ENCODE measurements at regions not wholly inside any gene's neighbourhood (a gene's known extent, or its start where the extent isn't known, plus 50 kb on each side); places are given as distances from the start of the nearest gene placed in this dataset.

- H3K4me3 ChIP-seq (ENCODE audit: control insufficient read depth in 2 of 3, extremely low read depth in 1 of 3, insufficient read depth in 2 of 3, low read depth in 1 of 3, low read length in 3 of 3): no peak overlapping the region
- no peaks in the 10 kb centered on the region for H3K79me2 ChIP-seq (ENCODE audit: control insufficient read depth, insufficient read depth, low read length)
- TF ChIP-seq, protein P1, sequence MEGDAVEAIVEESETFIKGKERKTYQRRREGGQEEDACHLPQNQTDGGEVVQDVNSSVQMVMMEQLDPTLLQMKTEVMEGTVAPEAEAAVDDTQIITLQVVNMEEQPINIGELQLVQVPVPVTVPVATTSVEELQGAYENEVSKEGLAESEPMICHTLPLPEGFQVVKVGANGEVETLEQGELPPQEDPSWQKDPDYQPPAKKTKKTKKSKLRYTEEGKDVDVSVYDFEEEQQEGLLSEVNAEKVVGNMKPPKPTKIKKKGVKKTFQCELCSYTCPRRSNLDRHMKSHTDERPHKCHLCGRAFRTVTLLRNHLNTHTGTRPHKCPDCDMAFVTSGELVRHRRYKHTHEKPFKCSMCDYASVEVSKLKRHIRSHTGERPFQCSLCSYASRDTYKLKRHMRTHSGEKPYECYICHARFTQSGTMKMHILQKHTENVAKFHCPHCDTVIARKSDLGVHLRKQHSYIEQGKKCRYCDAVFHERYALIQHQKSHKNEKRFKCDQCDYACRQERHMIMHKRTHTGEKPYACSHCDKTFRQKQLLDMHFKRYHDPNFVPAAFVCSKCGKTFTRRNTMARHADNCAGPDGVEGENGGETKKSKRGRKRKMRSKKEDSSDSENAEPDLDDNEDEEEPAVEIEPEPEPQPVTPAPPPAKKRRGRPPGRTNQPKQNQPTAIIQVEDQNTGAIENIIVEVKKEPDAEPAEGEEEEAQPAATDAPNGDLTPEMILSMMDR (optimal IDR thresholded peaks at IDR 0.05 in 1 of 3, IDR thresholded peaks at IDR 0.05 in 1 of 3, conservative IDR thresholded peaks at IDR 0.05 in 1 of 3; ENCODE audit: extremely low read depth in 1 of 3, insufficient read depth in 2 of 3, low read length in 3 of 3): no peak
- TF ChIP-seq EZH2 (IDR thresholded peaks at IDR 0.05; ENCODE audit: low read length): no peak
These were observed 73.5 kb upstream of the SLCO3A1 start for GRCh38 chr15:91779960-91780359.

GRCh38 chr15:91780387-91780786, 73.1 kb upstream of the SLCO3A1 start:
- H3K79me2 ChIP-seq (ENCODE audit: control insufficient read depth, insufficient read depth, low read length): no peaks in the 10 kb centered on the region
- no peak overlapping the region for H3K4me2 ChIP-seq (ENCODE audit: control insufficient read depth, extremely low read depth, insufficient read depth, low read depth, low read length)
- dilution Hi-C loops (cut with MboI; ENCODE audit: extremely low pct_ligation_motif_present, low sequenced_read_pairs): no loop called here
- H3K36me3 ChIP-seq (ENCODE audit: control insufficient read depth in 2 of 2, extremely low read depth in 1 of 2, insufficient read depth in 2 of 2, low read length in 2 of 2): no peaks in the 10 kb centered on the region
- no peak overlapping the region for H3K9ac ChIP-seq (ENCODE audit: control insufficient read depth, extremely low read depth, insufficient read depth, low read length)
- TF ChIP-seq, protein P1 (optimal IDR thresholded peaks at IDR 0.05 in 1 of 3, IDR thresholded peaks at IDR 0.05 in 1 of 3, conservative IDR thresholded peaks at IDR 0.05 in 1 of 3; ENCODE audit: extremely low read depth in 1 of 3, insufficient read depth in 2 of 3, low read length in 3 of 3): no peak
- TF ChIP-seq EZH2 (IDR thresholded peaks at IDR 0.05; ENCODE audit: low read length): no peak
- H3K4me3 ChIP-seq (ENCODE audit: control insufficient read depth in 2 of 3, extremely low read depth in 1 of 3, insufficient read depth in 2 of 3, low read depth in 1 of 3, low read length in 3 of 3): no peak overlapping the region
- H3K9me3 ChIP-seq (ENCODE audit: control insufficient read depth, low read depth, low read length): no peaks in the 10 kb centered on the region
- H3K9me1 ChIP-seq (ENCODE audit: control insufficient read depth, extremely low read depth, insufficient read depth, low read length): no peaks in the 10 kb centered on the region
- no peaks in the 10 kb centered on the region for H4K20me1 ChIP-seq (ENCODE audit: control insufficient read depth, extremely low read depth, insufficient read depth, low read length)
- no peak overlapping the region for H3K27ac ChIP-seq (ENCODE audit: control insufficient read depth, insufficient read depth, low read length)
- FAIRE-seq (no peak), DNase-seq (ENCODE audit: low read depth, low spot score) (no peak)
- no peak overlapping the region for H2AFZ ChIP-seq (ENCODE audit: control insufficient read depth, low read length)
- no peaks in the 10 kb centered on the region for H3K4me1 ChIP-seq (ENCODE audit: control insufficient read depth, extremely low read depth, insufficient read depth, low read length)
- peaks cover 6% of the 10 kb centered on the region for H3K27me3 ChIP-seq (ENCODE audit: control insufficient read depth, extremely low read depth, insufficient read depth, low read length)

More at GRCh38 chr15:91779960-91780359, 73.5 kb upstream of the SLCO3A1 start:
- H3K4me1 ChIP-seq (ENCODE audit: control insufficient read depth, extremely low read depth, insufficient read depth, low read length): no peaks in the 10 kb centered on the region
- no peak overlapping the region for H3K27ac ChIP-seq (ENCODE audit: control insufficient read depth, insufficient read depth, low read length)
- no peaks in the 10 kb centered on the region for H3K36me3 ChIP-seq (ENCODE audit: control insufficient read depth in 2 of 2, extremely low read depth in 1 of 2, insufficient read depth in 2 of 2, low read length in 2 of 2)
- H3K9me1 ChIP-seq (ENCODE audit: control insufficient read depth, extremely low read depth, insufficient read depth, low read length): no peaks in the 10 kb centered on the region
- H2AFZ ChIP-seq (ENCODE audit: control insufficient read depth, low read length): no peak overlapping the region
- DNase-seq (ENCODE audit: low read depth, low spot score): no peak
- FAIRE-seq: no peak
- H3K9me3 ChIP-seq (ENCODE audit: control insufficient read depth, low read depth, low read length): no peaks in the 10 kb centered on the region
- peaks cover 6% of the 10 kb centered on the region for H3K27me3 ChIP-seq (ENCODE audit: control insufficient read depth, extremely low read depth, insufficient read depth, low read length)
- no peak overlapping the region for H3K4me2 ChIP-seq (ENCODE audit: control insufficient read depth, extremely low read depth, insufficient read depth, low read depth, low read length)
- H4K20me1 ChIP-seq (ENCODE audit: control insufficient read depth, extremely low read depth, insufficient read depth, low read length): no peaks in the 10 kb centered on the region
- dilution Hi-C loops (cut with MboI; ENCODE audit: extremely low pct_ligation_motif_present, low sequenced_read_pairs): no loop called here
- no peak overlapping the region for H3K9ac ChIP-seq (ENCODE audit: control insufficient read depth, extremely low read depth, insufficient read depth, low read length)

All from keratinocyte (primary cell).